H1 (cell line): ENCODE measurements at regions not wholly inside any gene's neighbourhood (a gene's known extent, or its start where the extent isn't known, plus 50 kb on each side); places are given as distances from the start of the nearest gene placed in this dataset.

Experiments
- CTCF ChIA-PET: fragments of 300-600 bp; sonication (Branson Sonifier 250); formaldehyde crosslinking; loops from one replicate; lab custom pipeline; 2021; ENCODE audit not compliant: partially characterized antibody; lab: Charles Lee
- POLR2A ChIA-PET: fragments of 300-600 bp; sonication (Branson Sonifier 250); formaldehyde crosslinking; loops from one replicate; lab custom pipeline; 2021; ENCODE audit warnings: inconsistent platforms; ENCODE audit not compliant: partially characterized antibody; lab: Charles Lee
- DNase-seq, 2 experiments: peaks; one replicate each; pipeline versions ENCODE4 v3.0.0 to v3.0.0-alpha.2; 2010 to 2022; ENCODE audit warnings: low spot score in 2 of 2, low read depth in 1 of 2, mixed read lengths in 1 of 2
- FAIRE-seq: peaks from 2 replicates; lab custom pipeline; 2011; peaks lifted over from hg19 to GRCh38; lab: Jason Lieb, UNC
- H2AFZ ChIP-seq: 2 replicates; pipeline ENCODE4 v1.8.1; 2012; ENCODE audit warnings: low read length, inconsistent platforms
- H2AK5ac ChIP-seq: 2 replicates; pipeline ENCODE4 v1.6.1; 2013; ENCODE audit warnings: low read depth, low read length
- H2BK120ac ChIP-seq: replicated peaks from 2 replicates; pipeline ENCODE3; 2013; ENCODE audit warnings: low read depth, low read length, inconsistent platforms
- H2BK12ac ChIP-seq: 2 replicates; pipeline ENCODE4 v1.6.1; 2013; ENCODE audit warnings: low read depth, low read length
- H2BK15ac ChIP-seq: 2 replicates; pipeline ENCODE4 v1.6.1; 2013; ENCODE audit warnings: low read length
- H2BK20ac ChIP-seq: 2 replicates; pipeline ENCODE4 v1.6.1; 2013; ENCODE audit warnings: low read length
- H2BK5ac ChIP-seq: 2 replicates; pipeline ENCODE4 v1.6.1; 2013; ENCODE audit warnings: low read depth, low read length
- H3K14ac ChIP-seq: 2 replicates; pipeline ENCODE4 v1.6.1; 2013; ENCODE audit warnings: inconsistent platforms; ENCODE audit not compliant: insufficient read length
- H3K18ac ChIP-seq: 2 replicates; pipeline ENCODE4 v1.6.1; 2013; ENCODE audit warnings: low read length; ENCODE audit errors: extremely low read depth
- H3K23ac ChIP-seq: 2 replicates; pipeline ENCODE4 v1.6.1; 2013; ENCODE audit warnings: inconsistent platforms; ENCODE audit not compliant: insufficient read length
- H3K23me2 ChIP-seq: 2 replicates; pipeline ENCODE4 v1.6.1; 2013; ENCODE audit warnings: low read depth, low read length
- H3K27ac ChIP-seq: 2 replicates; pipeline ENCODE4 v1.6.1; 2011; ENCODE audit warnings: low read depth, low read length, inconsistent platforms
- H3K27me3 ChIP-seq, 4 experiments: replicated peaks in 1 of 4; 1 replicate in 1 of 4; 2 replicates in 3 of 4; pipeline versions ENCODE4 v1.6.1 to v1.8.1; 2011 to 2013; ENCODE audit warnings: low read length in 3 of 4, mild to moderate bottlenecking in 3 of 4, inconsistent platforms in 2 of 4, mixed read lengths in 2 of 4, moderate library complexity in 1 of 4; ENCODE audit not compliant: control insufficient read depth in 3 of 4, insufficient read depth in 3 of 4; ENCODE audit errors: extremely low read depth in 1 of 4
- H3K36me3 ChIP-seq, 4 experiments: 2 replicates each; pipeline versions ENCODE4 v1.6.1 to v1.8.1; 2011 to 2013; ENCODE audit warnings: mild to moderate bottlenecking in 4 of 4, low read length in 3 of 4, moderate library complexity in 2 of 4, control low read depth in 1 of 4, inconsistent platforms in 1 of 4; ENCODE audit not compliant: insufficient read depth in 4 of 4, control insufficient read depth in 2 of 4
- H3K4ac ChIP-seq: replicated peaks from 2 replicates; pipeline ENCODE3; 2013; ENCODE audit warnings: low read length, low read depth, mixed read lengths, inconsistent platforms; ENCODE audit not compliant: insufficient read length
- H3K4me1 ChIP-seq, 4 experiments: replicated peaks in 1 of 4; 1 replicate in 1 of 4; 2 replicates in 3 of 4; pipeline versions ENCODE4 v1.6.1 to v1.8.1; 2011 to 2013; ENCODE audit warnings: low read length in 3 of 4, inconsistent platforms in 2 of 4, mixed read lengths in 1 of 4; ENCODE audit not compliant: insufficient read depth in 4 of 4, control insufficient read depth in 3 of 4
- H3K4me2 ChIP-seq, 2 experiments: 2 replicates each; pipeline versions ENCODE4 v1.6.1 to v1.8.1; 2011 to 2013; ENCODE audit warnings: low read depth in 2 of 2, low read length in 2 of 2, control low read depth in 1 of 2, inconsistent platforms in 1 of 2, mild to moderate bottlenecking in 1 of 2; ENCODE audit not compliant: insufficient read depth in 1 of 2
- H3K4me3 ChIP-seq, 4 experiments: fragments of 200-600, 300-600 bp in 1 of 4; sonication (generic), shearing (Covaris generic), sonication (Bioruptor Twin) in 1 of 4; 2 replicates each; pipeline versions ENCODE4 v1.5.1 to v1.8.1; 2011 to 2016; ENCODE audit warnings: low read length in 4 of 4, low read depth in 3 of 4, control low read depth in 2 of 4, inconsistent platforms in 2 of 4, mild to moderate bottlenecking in 2 of 4, mixed read lengths in 1 of 4, moderate library complexity in 1 of 4; ENCODE audit not compliant: insufficient read depth in 2 of 4; ENCODE audit errors: extremely low read depth in 1 of 4
- H3K56ac ChIP-seq: replicated peaks from 2 replicates; pipeline ENCODE3; 2013; ENCODE audit warnings: low read depth, mild to moderate bottlenecking, mixed read lengths, low read length, inconsistent platforms; ENCODE audit not compliant: insufficient read length
- H3K79me1 ChIP-seq: 2 replicates; pipeline ENCODE4 v1.6.1; 2013; ENCODE audit warnings: low read depth, low read length, control low read depth
- H3K79me2 ChIP-seq, 2 experiments: 2 replicates each; pipeline versions ENCODE4 v1.6.1 to v1.8.1; 2012 to 2013; ENCODE audit warnings: low read length in 2 of 2, mild to moderate bottlenecking in 2 of 2, inconsistent platforms in 1 of 2; ENCODE audit not compliant: insufficient read depth in 2 of 2, control insufficient read depth in 1 of 2
- H3K9ac ChIP-seq, 4 experiments: replicated peaks in 1 of 4; 1 replicate in 1 of 4; 2 replicates in 3 of 4; pipeline versions ENCODE4 v1.6.1 to v1.8.1; 2011 to 2013; ENCODE audit warnings: low read depth in 3 of 4, low read length in 3 of 4, control low read depth in 2 of 4, mild to moderate bottlenecking in 2 of 4, moderate library complexity in 2 of 4, inconsistent platforms in 1 of 4; ENCODE audit errors: extremely low read depth in 1 of 4
- H3K9me3 ChIP-seq, 2 experiments: 2 replicates each; pipeline versions ENCODE4 v1.6.1 to v1.8.1; 2012 to 2013; ENCODE audit warnings: mild to moderate bottlenecking in 2 of 2, moderate library complexity in 2 of 2, control low read depth in 1 of 2, inconsistent platforms in 1 of 2, low read depth in 1 of 2, low read length in 1 of 2, mixed read lengths in 1 of 2; ENCODE audit not compliant: insufficient read depth in 2 of 2
- H4K20me1 ChIP-seq, 2 experiments: replicated peaks in 1 of 2; 2 replicates each; pipeline versions ENCODE3 to v1.8.1; 2011 to 2013; ENCODE audit warnings: inconsistent platforms in 2 of 2, low read length in 2 of 2, mild to moderate bottlenecking in 1 of 2; ENCODE audit not compliant: insufficient read depth in 2 of 2, control insufficient read depth in 1 of 2
- H4K5ac ChIP-seq: 2 replicates; pipeline ENCODE4 v1.6.1; 2013; ENCODE audit warnings: low read length, low read depth, mixed read lengths, inconsistent platforms; ENCODE audit not compliant: insufficient read length
- H4K8ac ChIP-seq: 2 replicates; pipeline ENCODE4 v1.8.0; 2013; ENCODE audit warnings: mild to moderate bottlenecking, moderate library complexity, low read length, inconsistent platforms; ENCODE audit not compliant: insufficient read depth; ENCODE audit errors: extremely low read depth
- H4K91ac ChIP-seq: replicated peaks from 2 replicates; pipeline ENCODE3; 2013; ENCODE audit warnings: low read length, mixed read lengths, inconsistent platforms; ENCODE audit not compliant: insufficient read length
- ASH2L ChIP-seq: fragments of 200-600, 300-600 bp; sonication (generic); IDR thresholded peaks from one replicate; pipeline ENCODE4 v1.7.1; 2017; ENCODE audit warnings: low read length
- EP300 ChIP-seq, 2 experiments: IDR thresholded peaks; 1 replicate in 1 of 2; 2 replicates in 1 of 2; pipeline ENCODE4 v1.6.1; 2011 to 2012; ENCODE audit warnings: low read depth in 2 of 2, low read length in 2 of 2, mild to moderate bottlenecking in 2 of 2, borderline replicate concordance in 1 of 2, inconsistent platforms in 1 of 2, moderate library complexity in 1 of 2
- RAD21 ChIP-seq, 2 experiments: IDR thresholded peaks in 1 of 2; conservative IDR thresholded peaks in 1 of 2; 2 replicates each; pipeline ENCODE4 v1.6.1; 2011; ENCODE audit warnings: low read depth in 2 of 2, low read length in 2 of 2, improper control_type of control experiment in 1 of 2, inconsistent platforms in 1 of 2, mild to moderate bottlenecking in 1 of 2, moderate library complexity in 1 of 2
- SP4 ChIP-seq: IDR thresholded peaks from 2 replicates; pipeline ENCODE4 v1.6.1; 2012; ENCODE audit warnings: low read length, inconsistent platforms
- TCF12 ChIP-seq: IDR thresholded peaks from 2 replicates; pipeline ENCODE4 v1.6.1; 2011; ENCODE audit warnings: low read depth, mild to moderate bottlenecking, low read length
- TEAD4 ChIP-seq: IDR thresholded peaks from 2 replicates; pipeline ENCODE4 v1.6.1; 2012; ENCODE audit warnings: low read depth, low read length, inconsistent platforms, mixed read lengths
- WGBS, 2 experiments: shearing (Covaris generic) in 1 of 2; methylation state at CpG; one replicate each; pipeline versions ENCODE4 v1.1.6 to v1.1.7; 2013 to 2015; ENCODE audit warnings: low lambda C conversion rate in 2 of 2, mixed read lengths in 2 of 2, inconsistent platforms in 1 of 2, low coverage in 1 of 2, missing lambda C conversion rate in 1 of 2; ENCODE audit not compliant: insufficient replicate concordance in 2 of 2, insufficient coverage in 1 of 2, insufficient read length in 1 of 2; ENCODE audit errors: extremely low coverage in 1 of 2, missing lambda C conversion rate in 1 of 2; 5-methylcytosine and 5-hydroxymethylcytosine counted together
- TF ChIP-seq, protein P1 (sequence below): IDR thresholded peaks from 2 replicates; pipeline ENCODE4 v1.6.1; 2012; ENCODE audit warnings: inconsistent platforms

DNA sequence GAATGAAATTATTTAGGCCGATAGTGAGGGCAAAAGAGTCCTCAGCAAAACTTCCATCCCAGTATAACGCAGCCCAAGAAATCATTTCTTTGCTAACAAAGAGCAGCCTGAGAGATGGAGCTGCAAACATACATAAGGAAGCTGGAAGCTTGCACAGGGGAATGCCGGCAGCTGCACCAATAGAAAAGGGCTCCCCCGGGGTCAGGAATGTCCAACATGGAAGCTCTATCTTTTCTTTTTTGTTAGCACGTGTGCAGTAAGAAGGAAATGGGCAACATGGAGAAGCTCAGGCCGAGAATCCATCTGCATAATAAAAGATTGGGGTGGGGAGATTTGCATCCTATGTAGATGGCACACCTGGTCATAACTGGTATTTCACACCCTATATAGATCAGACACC is 1363.5 kb upstream of the PCDH20 start:
- Histone ChIP-seq H2BK120ac (no peak overlapping the region), H3K79me2 (no peaks in the 10 kb centered on the region), H3K14ac (no peak overlapping the region), H3K79me1 (no peaks in the 10 kb centered on the region), H2BK20ac (no peak overlapping the region), H4K8ac (no peak overlapping the region), H3K9ac (no peak overlapping the region), H3K9me3 (no peaks in the 10 kb centered on the region), H4K5ac (no peak overlapping the region), H3K23ac (no peak overlapping the region), H3K18ac (no peak overlapping the region), H3K4me2 (no peak overlapping the region), H3K56ac (no peak overlapping the region), H2AK5ac (no peak overlapping the region), H3K23me2 (no peaks in the 10 kb centered on the region)
- POLR2A ChIA-PET: interaction anchor here (1.6 kb wide), 1 partner anchor 11 kb away, joined by 3 read pairs; no protein-coding TSS in a partner anchor
- FAIRE-seq: no peak
- TF ChIP-seq RAD21 (IDR thresholded peaks at IDR 0.05 in 1 of 2, conservative IDR thresholded peaks at IDR 0.05 in 1 of 2; ENCODE audit: low read depth in 2 of 2, low read length in 2 of 2): no peak
- peak; percentile 64; the same call in 1 of the 2 replicates for TF ChIP-seq TEAD4
- TF ChIP-seq TCF12: 0 out of 2 replicates have a peak, but pooled peaks have one; percentile 5
- TF ChIP-seq ASH2L: no peak
- TF ChIP-seq EP300 (IDR thresholded peaks at IDR 0.05; ENCODE audit: borderline replicate concordance in 1 of 2, low read depth in 2 of 2, low read length in 2 of 2): no peak
- TF ChIP-seq, protein P1, sequence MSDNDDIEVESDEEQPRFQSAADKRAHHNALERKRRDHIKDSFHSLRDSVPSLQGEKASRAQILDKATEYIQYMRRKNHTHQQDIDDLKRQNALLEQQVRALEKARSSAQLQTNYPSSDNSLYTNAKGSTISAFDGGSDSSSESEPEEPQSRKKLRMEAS: 0 out of 2 replicates have a peak, but pooled peaks have one; percentile 22
- TF ChIP-seq SP4: no peak
- TF ChIP-seq, all 59 proteins: peak for 3
- H2BK12ac ChIP-seq: no peak overlapping the region
- no peaks in the 10 kb centered on the region for H4K20me1 ChIP-seq
- H4K91ac ChIP-seq: no peak overlapping the region
- H2BK15ac ChIP-seq: no peak overlapping the region
- H3K4me3 ChIP-seq: no peak overlapping the region
- H3K27ac ChIP-seq: no peak overlapping the region; the same call in 1 of the 2 replicates
- no peaks in the 10 kb centered on the region for H3K27me3 ChIP-seq
- no peak overlapping the region for H2BK5ac ChIP-seq
- H2AFZ ChIP-seq: no peak overlapping the region
- H3K4ac ChIP-seq: no peak overlapping the region
- CTCF ChIA-PET: interaction anchor here (0.6 to 1.2 kb wide), 2 partner anchors 14 to 324 kb away, joined by 3 read pairs; no protein-coding TSS in a partner anchor
- H3K4me1 ChIP-seq: no peaks in the 10 kb centered on the region; a peak in 1 of 7 replicates
- peak in 1 of 2 experiments; percentile 46 for DNase-seq
- WGBS, 2 experiments: 76% methylated on average over 6 of the region's 6 CpGs; no CpG with 5 or more reads in 1 of the 2 experiments
- no peaks in the 10 kb centered on the region for H3K36me3 ChIP-seq
